Adrenal gland (tissue), 9 donors: ENCODE measurements at regions not wholly inside any gene's neighbourhood (a gene's known extent, or its start where the extent isn't known, plus 50 kb on each side); places are given as distances from the start of the nearest gene placed in this dataset.
"Not testable (repeated sequence)": the region's sequence is repeated elsewhere in the genome, so short reads cannot be mapped to it uniquely, and the experiment has no call there.

Experiments
- DNase-seq, 7 donors: peaks; one replicate each; pipeline ENCODE4 v3.0.0-alpha.2; 2019 to 2020
- H3K27ac ChIP-seq, 5 donors: fragments of 200-600 bp; sonication (generic) in 4 of 5; 1 replicate in 3 of 5; 2 replicates in 2 of 5; pipeline versions ENCODE4 v1.5.1 to v1.8.0; 2016 to 2020; ENCODE audit warnings: mild to moderate bottlenecking in 1 of 5
- H3K27me3 ChIP-seq: fragments of 200-600 bp; 2 replicates; pipeline ENCODE4 v1.8.0; 2021
- H3K36me3 ChIP-seq, 2 donors: fragments of 200-600 bp; replicated peaks in 1 of 2; 1 replicate in 1 of 2; 2 replicates in 1 of 2; pipeline versions ENCODE4 v1.5.1 to v1.8.0; 2018 to 2022
- H3K4me1 ChIP-seq, 2 donors: fragments of 200-600 bp; replicated peaks in 1 of 2; 1 replicate in 1 of 2; 2 replicates in 1 of 2; pipeline versions ENCODE4 v1.5.1 to v1.8.0; 2018 to 2021
- H3K4me3 ChIP-seq, 4 donors: fragments of 200-600 bp; sonication (generic) in 3 of 4; one replicate each; pipeline ENCODE4 v1.5.1; 2016 to 2018
- H3K9me3 ChIP-seq, 3 donors: fragments of 200-600 bp; sonication (generic) in 1 of 3; replicated peaks in 1 of 3; 1 replicate in 2 of 3; 2 replicates in 1 of 3; pipeline versions ENCODE4 v1.5.1 to v1.8.0; 2016 to 2021
- POLR2A ChIP-seq, 2 donors: fragments of 450-650 bp; IDR thresholded peaks; one replicate each; pipeline ENCODE4 v1.6.1; 2017; ENCODE audit warnings: antibody characterized with exemption in 2 of 2, mild to moderate bottlenecking in 2 of 2, moderate library complexity in 1 of 2
- WGBS, 4 donors: extraction: QIAGEN DNeasy Blood & Tissue Kit in 2 of 4; methylation state at CpG; one replicate each; pipeline versions ENCODE4 v1.1.5 to v1.1.7; 2013 to 2017; 5-methylcytosine and 5-hydroxymethylcytosine counted together
- intact Hi-C, 2 donors: fragments of 100-400 bp; cut with DNase I; formaldehyde crosslinking; loops; one replicate each; pipeline versions ENCODE4 v1.14.1 to v1.15.0; 2022 to 2023
- TF ChIP-seq, protein P1 (sequence below), 6 experiments: fragments of 450-650 bp in 4 of 6; fragments of 200-600 bp in 2 of 6; sonication (generic) in 1 of 6; IDR thresholded peaks; 1 replicate in 5 of 6; 2 replicates in 1 of 6; pipeline versions ENCODE4 v1.5.1 to v1.8.0; 2016 to 2021; ENCODE audit warnings: antibody characterized with exemption in 6 of 6, mild to moderate bottlenecking in 2 of 6, moderate library complexity in 1 of 6
- donor health status: healthy with polysubstance abuse.
- donor health status: Bipolar disorder and iron deficiency.
- donor health status: DM: yes; HTN: yes; CAD: no.
- donor health status: DM: no; HTN: no; CAD: no.
- donor health status: DM: no; HTN: no; CAD: no.

DNA sequence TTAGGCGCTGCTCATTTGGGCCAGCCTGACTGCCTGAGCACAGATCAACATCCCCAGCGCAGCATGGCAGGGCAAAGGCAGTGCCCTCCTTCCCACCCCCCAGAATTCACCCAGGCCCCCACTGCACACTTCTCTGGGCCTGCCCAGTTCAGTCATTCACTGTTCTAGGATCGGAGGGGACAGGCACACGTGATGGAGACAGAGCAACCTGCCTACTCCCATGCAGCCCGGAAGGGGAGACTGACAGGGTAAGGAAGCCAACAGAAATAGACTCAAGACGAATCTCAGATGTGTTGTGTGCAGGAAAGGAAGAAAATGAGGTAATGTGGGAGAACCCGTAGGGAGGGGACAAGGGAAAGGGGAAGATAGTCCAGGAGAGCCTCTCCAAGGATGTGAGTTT, 59.2 kb upstream of the LYRM9 start:
- Histone ChIP-seq H3K4me3 (no peak overlapping the region), H3K4me1 (peaks cover 8 to 18% of the 10 kb centered on the region in 2 donors), H3K9me3 (no peaks in the 10 kb centered on the region), H3K27ac (peak overlapping the region in 2 of 5 donors; percentile 60 to 88), H3K36me3 (no peaks in the 10 kb centered on the region), H3K27me3 (no peaks in the 10 kb centered on the region)
- no peak for TF ChIP-seq POLR2A (IDR thresholded peaks at IDR 0.05)
- TF ChIP-seq, protein P1, sequence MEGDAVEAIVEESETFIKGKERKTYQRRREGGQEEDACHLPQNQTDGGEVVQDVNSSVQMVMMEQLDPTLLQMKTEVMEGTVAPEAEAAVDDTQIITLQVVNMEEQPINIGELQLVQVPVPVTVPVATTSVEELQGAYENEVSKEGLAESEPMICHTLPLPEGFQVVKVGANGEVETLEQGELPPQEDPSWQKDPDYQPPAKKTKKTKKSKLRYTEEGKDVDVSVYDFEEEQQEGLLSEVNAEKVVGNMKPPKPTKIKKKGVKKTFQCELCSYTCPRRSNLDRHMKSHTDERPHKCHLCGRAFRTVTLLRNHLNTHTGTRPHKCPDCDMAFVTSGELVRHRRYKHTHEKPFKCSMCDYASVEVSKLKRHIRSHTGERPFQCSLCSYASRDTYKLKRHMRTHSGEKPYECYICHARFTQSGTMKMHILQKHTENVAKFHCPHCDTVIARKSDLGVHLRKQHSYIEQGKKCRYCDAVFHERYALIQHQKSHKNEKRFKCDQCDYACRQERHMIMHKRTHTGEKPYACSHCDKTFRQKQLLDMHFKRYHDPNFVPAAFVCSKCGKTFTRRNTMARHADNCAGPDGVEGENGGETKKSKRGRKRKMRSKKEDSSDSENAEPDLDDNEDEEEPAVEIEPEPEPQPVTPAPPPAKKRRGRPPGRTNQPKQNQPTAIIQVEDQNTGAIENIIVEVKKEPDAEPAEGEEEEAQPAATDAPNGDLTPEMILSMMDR (IDR thresholded peaks at IDR 0.05): no peak
- 33 to 43% (median 40%) methylated on average over 5 to 7 of the region's 7 CpGs for WGBS, 4 donors
- DNase-seq: peak in 2 of 7 donors; percentile 13 to 23
- intact Hi-C loops: no loop called here

DNA sequence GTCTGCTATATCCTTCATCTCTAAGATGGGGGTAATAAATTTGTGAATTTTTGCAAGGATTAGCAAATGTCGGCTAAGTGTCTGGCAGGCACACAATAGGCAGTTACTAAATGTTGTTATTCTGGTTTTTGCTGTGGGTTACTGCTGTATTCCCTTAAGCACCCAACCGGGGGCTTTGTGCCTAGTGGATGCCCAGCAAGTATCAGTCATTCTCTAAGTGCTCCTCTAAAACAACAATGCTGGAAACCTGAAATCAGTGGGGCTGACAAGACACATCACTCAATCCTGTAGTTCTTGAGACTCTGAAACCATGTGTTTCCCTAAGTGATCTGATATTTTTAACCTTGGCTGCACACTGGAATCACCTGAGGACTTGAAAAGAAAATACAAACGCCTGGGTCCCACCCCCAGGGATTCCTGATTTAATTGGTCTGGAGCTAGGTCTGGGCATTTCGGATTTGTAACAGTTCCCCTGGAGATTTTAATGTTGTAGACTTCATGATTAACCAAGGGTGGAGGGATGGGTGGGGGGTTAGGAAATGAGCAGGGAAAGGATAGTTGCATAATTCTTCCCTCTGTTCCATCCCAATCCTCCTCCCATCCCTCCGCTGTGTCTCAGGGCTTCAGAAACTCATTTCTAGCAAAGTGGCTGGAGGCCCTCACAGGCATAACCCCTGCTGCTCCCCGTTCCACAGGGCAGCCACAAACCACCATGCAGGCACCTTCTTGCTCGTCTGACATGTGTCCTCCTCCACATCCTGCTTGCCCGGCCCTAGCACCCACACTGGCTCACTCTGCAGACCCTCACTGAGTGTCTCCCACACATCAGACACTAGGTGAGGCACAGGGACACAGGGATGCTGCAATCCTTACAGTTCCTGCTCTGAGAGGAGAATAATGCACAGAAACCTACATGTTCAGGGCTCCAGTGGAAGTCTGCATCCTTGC, 61.7 kb upstream of the LYRM9 start:
- Histone ChIP-seq H3K4me3 (no peak overlapping the region), H3K27ac (peak overlapping the region in 1 of 5 donors; percentile 52), H3K27me3 (no peaks in the 10 kb centered on the region), H3K9me3 (no peaks in the 10 kb centered on the region), H3K4me1 (peaks cover 8 to 19% of the 10 kb centered on the region in 2 donors), H3K36me3 (no peaks in the 10 kb centered on the region)
- 62 to 78% (median 68%) methylated on average over 8 of the region's 8 CpGs for WGBS, 4 donors
- intact Hi-C loops: no loop called here
- no peak for TF ChIP-seq POLR2A (IDR thresholded peaks at IDR 0.05)
- TF ChIP-seq, protein P1 (IDR thresholded peaks at IDR 0.05): no peak
- no peak for DNase-seq

DNA sequence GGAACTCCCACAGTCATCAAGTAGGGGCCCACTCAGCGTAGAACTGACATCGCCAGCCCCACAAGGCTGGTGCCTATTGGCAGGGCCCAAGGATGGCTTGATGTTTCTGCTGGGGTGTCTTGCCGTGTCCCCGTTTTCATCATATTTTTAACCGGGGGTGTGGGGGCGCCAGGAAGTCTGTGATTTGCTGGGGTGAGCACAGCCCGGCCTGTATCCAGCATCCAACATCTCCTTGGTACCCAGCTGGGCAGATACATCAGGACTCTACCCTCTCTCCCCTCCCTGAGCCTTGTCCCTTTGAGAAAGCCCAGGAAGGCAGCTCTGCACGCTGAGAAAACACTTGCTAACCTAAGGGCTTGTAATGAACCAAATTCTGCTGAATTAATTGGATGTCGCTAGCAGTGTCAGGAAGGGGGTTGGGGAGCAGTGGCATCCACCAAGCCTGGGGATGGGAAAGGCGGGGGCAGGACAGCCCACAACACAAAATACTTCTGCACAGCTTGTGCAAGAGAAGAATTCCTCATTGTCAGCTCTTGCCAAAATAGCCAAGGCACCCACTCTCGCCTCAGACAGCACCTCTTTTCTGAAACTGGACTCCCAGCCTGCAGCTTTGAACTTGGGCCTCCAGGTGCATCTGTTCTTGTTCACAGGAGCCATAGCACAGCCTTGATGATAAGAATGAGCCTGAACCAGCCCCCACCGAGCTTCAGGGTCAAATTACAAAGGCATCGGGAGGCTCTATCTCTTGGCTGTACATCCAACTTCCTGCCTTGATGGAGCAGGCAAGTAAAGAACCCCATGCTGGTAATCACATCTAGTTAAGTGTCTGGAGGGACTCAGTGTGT, 63.7 kb upstream of the LYRM9 start:
- TF ChIP-seq, protein P1 (IDR thresholded peaks at IDR 0.05): no peak
- no peak for TF ChIP-seq POLR2A (IDR thresholded peaks at IDR 0.05)
- intact Hi-C loops: no loop called here
- WGBS, 4 donors: 66 to 78% (median 72%) methylated on average over 7 to 13 of the region's 13 CpGs
- peak in 5 of 7 donors; percentile 19 to 44 (median 30) for DNase-seq
- Histone ChIP-seq H3K4me1 (peaks cover 5 to 16% of the 10 kb centered on the region in 2 donors), H3K36me3 (no peaks in the 10 kb centered on the region), H3K9me3 (no peaks in the 10 kb centered on the region), H3K4me3 (no peak overlapping the region), H3K27me3 (no peaks in the 10 kb centered on the region), H3K27ac (no peak overlapping the region)

DNA sequence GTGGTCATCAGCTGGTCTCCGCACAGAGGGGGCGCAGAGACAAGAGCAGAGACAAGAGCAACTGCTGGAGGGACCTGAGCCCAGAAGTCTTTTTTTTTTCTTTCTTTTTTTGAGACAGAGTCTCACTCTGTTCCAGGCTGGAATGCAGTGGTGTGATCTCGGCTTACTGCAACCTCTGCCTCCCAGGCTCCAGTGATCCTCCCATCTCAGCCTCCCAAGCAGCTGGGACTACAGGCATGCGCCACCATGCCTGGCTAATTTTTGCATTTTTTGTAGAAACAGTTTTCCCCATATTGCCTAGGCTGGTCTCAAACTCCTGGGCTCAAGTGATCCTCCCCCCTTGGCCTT, 64.3 kb upstream of the LYRM9 start:
- H3K36me3 ChIP-seq, H3K27me3 ChIP-seq, intact Hi-C loops, DNase-seq, H3K27ac ChIP-seq, H3K4me3 ChIP-seq, H3K9me3 ChIP-seq: not testable (repeated sequence)
- WGBS, 4 donors: 69 to 80% (median 73%) methylated on average over 4 of the region's 4 CpGs
- H3K4me1 ChIP-seq: peaks cover 0 to 10% of the 10 kb centered on the region in 2 donors
